ENCODE measurements at regions not wholly inside any gene's neighbourhood (a gene's known extent, or its start where the extent isn't known, plus 50 kb on each side); places are given as distances from the start of the nearest gene placed in this dataset.
"Not testable (repeated sequence)": the region's sequence is repeated elsewhere in the genome, so short reads cannot be mapped to it uniquely, and the experiment has no call there.

GRCh38 chr11:101706541-101706940 lies 122.7 kb upstream of the TRPC6 start:
- H3K4me3 Mint-ChIP-seq = no peak overlapping the region
- no peak overlapping the region for H3K4me2 ChIP-seq
- H3K4me1 ChIP-seq = peaks cover 6% of the 10 kb centered on the region
- no peak overlapping the region for H3K4me3 ChIP-seq
- peaks cover 16% of the 10 kb centered on the region for H3K4me1 Mint-ChIP-seq
- no peaks in the 10 kb centered on the region for H3K9me3 ChIP-seq (ENCODE audit: low read depth)
- H3K27ac ChIP-seq = no peak overlapping the region
- no peaks in the 10 kb centered on the region for H3K27me3 Mint-ChIP-seq (ENCODE audit: insufficient read depth, low read depth)
- no peaks in the 10 kb centered on the region for H3K36me3 ChIP-seq
- no peaks in the 10 kb centered on the region for H4K20me1 ChIP-seq (ENCODE audit: low read depth)
- H3K9ac ChIP-seq = no peak overlapping the region
- DNase-seq (ENCODE audit: low spot score) = no peak
- TF ChIP-seq EZH2phosphoT487 (IDR thresholded peaks at IDR 0.05) (no peak), CTCF (IDR thresholded peaks at IDR 0.05) (no peak), EZH2 (IDR thresholded peaks at IDR 0.05) (no peak)
- no peaks in the 10 kb centered on the region for H3K9me3 Mint-ChIP-seq
- no peaks in the 10 kb centered on the region for H3K36me3 Mint-ChIP-seq
- no peaks in the 10 kb centered on the region for H3K27me3 ChIP-seq
- no peak overlapping the region for H3K27ac Mint-ChIP-seq
- H3F3A ChIP-seq (ENCODE audit: low read depth) = no peaks in the 10 kb centered on the region
- H3K79me2 ChIP-seq (ENCODE audit: low read depth) = no peaks in the 10 kb centered on the region
- H2AFZ ChIP-seq (replicated peaks) = no peak overlapping the region

GRCh38 chr11:101705972-101706371 lies 122.2 kb upstream of the TRPC6 start:
- TF ChIP-seq CTCF (IDR thresholded peaks at IDR 0.05) (no peak), EZH2 (IDR thresholded peaks at IDR 0.05) (no peak), EZH2phosphoT487 (IDR thresholded peaks at IDR 0.05) (no peak)
- no peak for DNase-seq (ENCODE audit: low spot score)
- peaks cover 16% of the 10 kb centered on the region for H3K4me1 Mint-ChIP-seq

GRCh38 chr11:101694869-101695268 lies 111.1 kb upstream of the TRPC6 start:
- H4K20me1 ChIP-seq (ENCODE audit: low read depth); H3K27ac ChIP-seq; H3K36me3 Mint-ChIP-seq; H3K4me3 ChIP-seq; H3K79me2 ChIP-seq (ENCODE audit: low read depth); H3K36me3 ChIP-seq; H3K27me3 ChIP-seq; H3K4me1 Mint-ChIP-seq; H2AFZ ChIP-seq (replicated peaks); H3K4me1 ChIP-seq; H3K27me3 Mint-ChIP-seq (ENCODE audit: insufficient read depth, low read depth); H3F3A ChIP-seq (ENCODE audit: low read depth); H3K9me3 Mint-ChIP-seq; H3K4me3 Mint-ChIP-seq; DNase-seq (ENCODE audit: low spot score); H3K4me2 ChIP-seq; H3K9ac ChIP-seq; H3K27ac Mint-ChIP-seq; H3K9me3 ChIP-seq (ENCODE audit: low read depth): not testable (repeated sequence)

More at GRCh38 chr11:101705972-101706371, 122.2 kb upstream of the TRPC6 start:
- Histone ChIP-seq H3K4me3 (no peak overlapping the region), H3K27me3 (no peaks in the 10 kb centered on the region), H3K4me2 (no peak overlapping the region), H3K79me2 (ENCODE audit: low read depth) (no peaks in the 10 kb centered on the region), H4K20me1 (ENCODE audit: low read depth) (no peaks in the 10 kb centered on the region), H3F3A (ENCODE audit: low read depth) (no peaks in the 10 kb centered on the region), H3K9me3 (ENCODE audit: low read depth) (no peaks in the 10 kb centered on the region), H2AFZ (replicated peaks) (no peak overlapping the region), H3K9ac (no peak overlapping the region), H3K36me3 (no peaks in the 10 kb centered on the region), H3K4me1 (peaks cover 6% of the 10 kb centered on the region), H3K27ac (no peak overlapping the region)
- no peaks in the 10 kb centered on the region for H3K27me3 Mint-ChIP-seq (ENCODE audit: insufficient read depth, low read depth)
- H3K4me3 Mint-ChIP-seq = no peak overlapping the region
- H3K9me3 Mint-ChIP-seq = no peaks in the 10 kb centered on the region
- no peaks in the 10 kb centered on the region for H3K36me3 Mint-ChIP-seq
- no peak overlapping the region for H3K27ac Mint-ChIP-seq

GRCh38 chr11:101692980-101693379 lies 109.2 kb upstream of the TRPC6 start:
- Histone ChIP-seq H3K27me3 (no peaks in the 10 kb centered on the region), H3K27ac (no peak overlapping the region), H3F3A (ENCODE audit: low read depth) (no peaks in the 10 kb centered on the region), H2AFZ (replicated peaks) (no peak overlapping the region), H3K4me1 (no peaks in the 10 kb centered on the region), H3K9me3 (ENCODE audit: low read depth) (no peaks in the 10 kb centered on the region), H3K36me3 (no peaks in the 10 kb centered on the region), H3K79me2 (ENCODE audit: low read depth) (no peaks in the 10 kb centered on the region), H3K9ac (no peak overlapping the region), H3K4me2 (no peak overlapping the region), H4K20me1 (ENCODE audit: low read depth) (no peaks in the 10 kb centered on the region), H3K4me3 (no peak overlapping the region)
- TF ChIP-seq EZH2 (IDR thresholded peaks at IDR 0.05) (no peak), EZH2phosphoT487 (IDR thresholded peaks at IDR 0.05) (no peak), CTCF (IDR thresholded peaks at IDR 0.05) (no peak)
- Mint-ChIP-seq H3K27me3 (ENCODE audit: insufficient read depth, low read depth) (no peaks in the 10 kb centered on the region), H3K4me1 (no peaks in the 10 kb centered on the region), H3K4me3 (no peak overlapping the region), H3K9me3 (no peaks in the 10 kb centered on the region), H3K27ac (no peak overlapping the region), H3K36me3 (no peaks in the 10 kb centered on the region)
- no peak for DNase-seq (ENCODE audit: low spot score)
